ENCODE measurements at regions not wholly inside any gene's neighbourhood (a gene's known extent, or its start where the extent isn't known, plus 50 kb on each side); places are given as distances from the start of the nearest gene placed in this dataset.
A peak's percentile ranks its signal among the peaks of the same experiment; 100 is the strongest.

- DNase-seq (ENCODE audit: low spot score) = no peak
Measured at GRCh38 chr22:22076361-22076760, 93.8 kb upstream of the TOP3B start.

GRCh38 chr22:22075382-22076163, 93.0 kb upstream of the TOP3B start:
- DNase-seq (ENCODE audit: low spot score) = no peak

- DNase-seq (ENCODE audit: low spot score) = no peak
Measured at GRCh38 chr22:22074634-22075381, 92.2 kb upstream of the TOP3B start.

GRCh38 chr22:22073769-22074561, 91.4 kb upstream of the TOP3B start:
- DNase-seq (ENCODE audit: low spot score) = no peak

GRCh38 chr22:22072169-22072836, 89.7 kb upstream of the TOP3B start:
- no peak for DNase-seq (ENCODE audit: low spot score)

- DNase-seq (ENCODE audit: low spot score) = no peak
Measured at GRCh38 chr22:22071455-22071854, 88.9 kb upstream of the TOP3B start.

- DNase-seq (ENCODE audit: low spot score) = no peak
Measured at GRCh38 chr22:22070371-22070824, 87.8 kb upstream of the TOP3B start.

GRCh38 chr22:22069450-22070370, 87.1 kb upstream of the TOP3B start:
- DNase-seq (ENCODE audit: low spot score) = no peak

GRCh38 chr22:22068657-22069056, 86.1 kb upstream of the TOP3B start:
- DNase-seq (ENCODE audit: low spot score) = no peak

- DNase-seq (ENCODE audit: low spot score) = no peak
Measured at GRCh38 chr22:22068025-22068424, 85.4 kb upstream of the TOP3B start.

- DNase-seq (ENCODE audit: low spot score) = no peak
Measured at GRCh38 chr22:22067192-22067591, 84.6 kb upstream of the TOP3B start.

- no peak for DNase-seq (ENCODE audit: low spot score)
Measured at GRCh38 chr22:22064580-22064979, 82.0 kb upstream of the TOP3B start.

GRCh38 chr22:22062306-22062793, 79.8 kb upstream of the TOP3B start:
- no peak for DNase-seq (ENCODE audit: low spot score)

GRCh38 chr22:22061085-22062077, 78.8 kb upstream of the TOP3B start:
- no peak for DNase-seq (ENCODE audit: low spot score)

GRCh38 chr22:22060200-22061084, 77.9 kb upstream of the TOP3B start:
- DNase-seq (ENCODE audit: low spot score) = peak; percentile 84

- DNase-seq (ENCODE audit: low spot score) = no peak
Measured at GRCh38 chr22:22059291-22060002, 76.9 kb upstream of the TOP3B start.

GRCh38 chr22:22058633-22059290, 76.2 kb upstream of the TOP3B start:
- no peak for DNase-seq (ENCODE audit: low spot score)

All from ecto neural progenitor cell (in vitro differentiated cells).